HEK293T (cell line): ENCODE measurements at regions not wholly inside any gene's neighbourhood (a gene's known extent, or its start where the extent isn't known, plus 50 kb on each side); places are given as distances from the start of the nearest gene placed in this dataset.
A peak's percentile ranks its signal among the peaks of the same experiment; 100 is the strongest.

Source experiments
- CTCF ChIA-PET: fragments of 350-600 bp; formaldehyde crosslinking; extraction: SDS; loops from one replicate; lab custom pipeline; 2021; ENCODE audit warnings: antibody characterized with exemption, inconsistent platforms; lab: Yijun Ruan, JAX
- POLR2A ChIA-PET: fragments of 350-600 bp; formaldehyde crosslinking; extraction: SDS; loops from one replicate; lab custom pipeline; 2020; ENCODE audit warnings: antibody characterized with exemption, inconsistent platforms; lab: Yijun Ruan, JAX
- DNase-seq: peaks from one replicate; pipeline ENCODE4 v3.0.0; 2012; ENCODE audit warnings: mixed read lengths; ENCODE audit errors: extremely low spot score
- ARNT ChIP-seq: fragments of 450-650 bp; IDR thresholded peaks from 2 replicates; pipeline ENCODE4 v1.6.1; 2017; ENCODE audit warnings: mild to moderate bottlenecking
- BHLHE40 ChIP-seq: fragments of 450-650 bp; IDR thresholded peaks from 2 replicates; pipeline ENCODE4 v1.6.1; 2016; ENCODE audit warnings: mild to moderate bottlenecking, moderate library complexity, borderline replicate concordance
- CTBP1 ChIP-seq: fragments of 450-650 bp; IDR thresholded peaks from 2 replicates; pipeline ENCODE4 v1.6.1; 2016; ENCODE audit warnings: borderline replicate concordance
- ELF4 ChIP-seq: fragments of 450-650 bp; IDR thresholded peaks from 2 replicates; pipeline ENCODE4 v1.6.1; 2017; ENCODE audit warnings: antibody characterized with exemption
- FOXA1 ChIP-seq: fragments of 450-650 bp; IDR thresholded peaks from 2 replicates; pipeline ENCODE4 v1.6.1; 2016; ENCODE audit warnings: mild to moderate bottlenecking
- FOXK2 ChIP-seq: fragments of 450-650 bp; IDR thresholded peaks from 2 replicates; pipeline ENCODE4 v1.6.1; 2016; ENCODE audit warnings: mild to moderate bottlenecking
- FOXM1 ChIP-seq: fragments of 450-650 bp; IDR thresholded peaks from 2 replicates; pipeline ENCODE4 v1.6.1; 2017; ENCODE audit warnings: mild to moderate bottlenecking, borderline replicate concordance
- HDGF ChIP-seq: fragments of 450-650 bp; IDR thresholded peaks from 2 replicates; pipeline ENCODE4 v1.6.1; 2017; ENCODE audit warnings: antibody characterized with exemption, borderline replicate concordance
- L3MBTL2 ChIP-seq: fragments of 450-650 bp; conservative IDR thresholded peaks from 2 replicates; pipeline ENCODE4 v1.6.1; 2016; ENCODE audit warnings: mild to moderate bottlenecking
- LEF1 ChIP-seq: fragments of 450-650 bp; IDR thresholded peaks from 2 replicates; pipeline ENCODE4 v1.6.1; 2017; ENCODE audit warnings: mild to moderate bottlenecking, borderline replicate concordance
- NFRKB ChIP-seq: fragments of 450-650 bp; IDR thresholded peaks from 2 replicates; pipeline ENCODE4 v1.6.1; 2016; ENCODE audit warnings: mild to moderate bottlenecking, moderate library complexity
- SP1 ChIP-seq: fragments of 450-650 bp; IDR thresholded peaks from 2 replicates; pipeline ENCODE4 v1.6.1; 2017
- SUZ12 ChIP-seq: fragments of 450-650 bp; IDR thresholded peaks from 2 replicates; pipeline ENCODE4 v1.6.1; 2016; ENCODE audit warnings: mild to moderate bottlenecking
- TARDBP ChIP-seq: fragments of 450-650 bp; IDR thresholded peaks from 2 replicates; pipeline ENCODE4 v1.6.1; 2016
- ZNF384 ChIP-seq: fragments of 450-650 bp; IDR thresholded peaks from 2 replicates; pipeline ENCODE4 v1.6.1; 2016
- TF ChIP-seq, protein P1 (sequence below): fragments of 450-650 bp; IDR thresholded peaks from 2 replicates; pipeline ENCODE4 v1.6.1; 2016

DNA sequence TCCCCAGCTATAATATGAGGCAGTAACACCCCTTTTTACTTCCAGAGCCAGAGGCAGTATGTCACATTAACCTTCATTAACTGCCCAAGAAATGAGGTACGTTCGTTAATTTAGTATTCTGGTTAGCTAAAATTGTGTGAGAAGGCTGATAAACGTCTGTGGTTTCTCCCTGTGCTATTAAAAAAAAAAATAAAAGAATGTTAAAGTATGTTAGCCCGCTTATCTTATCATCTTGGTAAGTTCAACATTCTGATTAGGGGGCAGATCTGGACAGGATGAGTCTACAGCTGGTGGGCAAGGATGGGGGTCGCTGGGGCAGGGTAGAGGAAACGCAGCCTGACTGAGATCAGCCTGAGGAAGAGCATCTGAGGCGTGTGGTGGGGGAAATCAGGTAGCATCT is 154.0 kb downstream of the PRL start:
- ChIA-PET POLR2A (no interaction called here), CTCF (interaction anchor here (0.7 kb wide), 1 partner anchor 14 kb away, joined by 3 read pairs; no protein-coding TSS in a partner anchor)
- TF ChIP-seq ELF4 (no peak), ARNT (no peak), ZNF384 (no peak), FOXA1 (no peak), L3MBTL2 (no peak), TARDBP (no peak), LEF1 (no peak), FOXK2 (no peak), SP1 (no peak), SUZ12 (no peak), HDGF (no peak), CTBP1 (no peak), FOXM1 (no peak), BHLHE40 (no peak), NFRKB (no peak)
- TF ChIP-seq, protein P1, sequence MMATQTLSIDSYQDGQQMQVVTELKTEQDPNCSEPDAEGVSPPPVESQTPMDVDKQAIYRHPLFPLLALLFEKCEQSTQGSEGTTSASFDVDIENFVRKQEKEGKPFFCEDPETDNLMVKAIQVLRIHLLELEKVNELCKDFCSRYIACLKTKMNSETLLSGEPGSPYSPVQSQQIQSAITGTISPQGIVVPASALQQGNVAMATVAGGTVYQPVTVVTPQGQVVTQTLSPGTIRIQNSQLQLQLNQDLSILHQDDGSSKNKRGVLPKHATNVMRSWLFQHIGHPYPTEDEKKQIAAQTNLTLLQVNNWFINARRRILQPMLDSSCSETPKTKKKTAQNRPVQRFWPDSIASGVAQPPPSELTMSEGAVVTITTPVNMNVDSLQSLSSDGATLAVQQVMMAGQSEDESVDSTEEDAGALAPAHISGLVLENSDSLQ = no peak
- no peak for DNase-seq

DNA sequence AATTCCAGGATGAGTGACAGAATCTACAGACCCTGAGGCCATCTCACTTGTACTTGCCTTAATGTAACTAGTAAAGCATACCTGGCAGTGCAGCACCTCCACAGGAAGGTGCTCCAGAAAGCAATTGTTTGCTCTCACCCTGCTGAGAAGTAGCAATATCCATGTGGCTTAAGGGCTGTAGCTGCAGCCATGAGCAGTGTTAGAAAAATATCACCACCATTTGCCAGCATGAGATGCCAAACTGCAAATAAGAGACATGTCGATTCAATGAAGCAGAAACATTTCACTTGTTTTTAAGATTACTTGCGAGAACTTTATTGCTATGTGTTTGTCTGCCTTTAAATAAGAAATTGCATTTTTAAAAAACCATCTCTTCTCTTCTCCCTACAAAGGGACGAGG is 151.5 kb downstream of the PRL start:
- ChIA-PET POLR2A (no interaction called here), CTCF (no interaction called here)
- TF ChIP-seq BHLHE40 = no peak
- no peak for TF ChIP-seq HDGF
- no peak for TF ChIP-seq TARDBP
- no peak for TF ChIP-seq ZNF384
- TF ChIP-seq NFRKB = no peak
- no peak for TF ChIP-seq L3MBTL2
- no peak for TF ChIP-seq SP1
- TF ChIP-seq ELF4 = no peak
- TF ChIP-seq FOXK2 = no peak
- TF ChIP-seq LEF1 = no peak
- TF ChIP-seq FOXA1 = no peak
- TF ChIP-seq, protein P1 = no peak
- no peak for TF ChIP-seq ARNT
- TF ChIP-seq SUZ12 = no peak
- TF ChIP-seq FOXM1 = no peak
- no peak for DNase-seq

DNA sequence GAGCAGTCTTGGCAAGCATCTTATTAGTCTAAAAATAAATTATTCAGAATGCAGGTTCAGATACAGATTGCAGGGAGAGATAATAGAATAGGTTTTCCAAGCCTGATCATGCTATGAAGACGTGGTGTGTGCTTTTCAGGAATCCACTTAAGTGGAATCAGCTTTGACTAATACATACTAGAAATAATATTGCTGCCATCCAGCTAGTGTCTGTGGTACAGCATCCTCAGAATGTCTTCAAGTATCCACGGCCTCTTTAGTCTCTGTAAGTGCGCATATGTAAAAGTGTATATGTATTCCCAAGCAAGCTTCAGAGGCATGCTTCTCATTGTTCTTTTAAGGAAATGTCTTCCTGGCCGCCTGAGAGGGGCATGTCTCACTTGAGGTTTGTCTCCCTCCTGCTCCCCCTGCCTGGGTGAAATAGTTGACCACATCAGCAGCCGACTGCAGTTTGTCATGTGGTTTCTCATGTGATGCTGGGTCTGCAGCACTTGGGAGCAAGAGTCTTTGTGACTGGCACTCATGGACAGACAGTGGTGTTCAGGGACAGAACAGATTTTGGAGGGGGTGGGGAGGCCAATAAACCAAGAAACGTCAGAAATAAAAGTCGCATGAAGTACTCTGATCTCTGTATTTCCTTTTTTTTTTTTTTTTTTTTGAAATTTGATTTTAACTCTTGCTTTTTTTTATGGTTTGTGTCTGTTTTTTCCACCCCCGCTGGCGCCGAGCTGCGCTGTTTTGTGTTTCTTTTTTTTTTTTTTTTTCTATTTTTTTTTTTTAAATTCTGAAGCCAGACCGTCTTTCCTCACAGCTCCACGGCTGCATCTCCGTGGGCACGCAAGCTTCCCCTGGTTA is 150.8 kb downstream of the PRL start:
- ChIA-PET POLR2A (no interaction called here), CTCF (no interaction called here)
- TF ChIP-seq NFRKB (no peak), FOXK2 (no peak), HDGF (no peak), FOXM1 (no peak), ZNF384 (no peak; the same call in 1 of the 2 replicates), L3MBTL2 (no peak), TARDBP (no peak), SP1 (no peak), LEF1 (no peak), CTBP1 (no peak)
- peak; percentile 11 for DNase-seq

DNA sequence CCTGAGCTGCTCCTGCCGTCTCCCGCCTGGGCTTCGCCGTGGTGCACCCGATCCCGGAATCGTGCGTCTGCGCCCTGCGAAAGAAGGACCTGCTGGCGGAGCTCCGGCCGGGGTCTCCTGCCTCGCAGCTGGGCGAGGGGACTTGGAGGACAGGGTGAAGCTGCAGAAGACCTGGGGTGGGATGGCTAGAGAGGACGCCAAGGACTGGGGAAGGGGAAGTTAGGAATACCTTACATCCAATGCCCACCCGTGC is 150.2 kb downstream of the PRL start:
- DNase-seq = peak; percentile 7
- TF ChIP-seq TARDBP = no peak
- no peak for TF ChIP-seq FOXA1
- TF ChIP-seq, protein P1 = no peak
- TF ChIP-seq SP1 = no peak
- no peak for TF ChIP-seq BHLHE40
- no peak for TF ChIP-seq ARNT
- TF ChIP-seq L3MBTL2 = no peak
- no peak for TF ChIP-seq SUZ12
- TF ChIP-seq LEF1 = no peak
- no peak for TF ChIP-seq CTBP1
- TF ChIP-seq ZNF384 = no peak
- TF ChIP-seq FOXK2 = no peak
- no peak for TF ChIP-seq ELF4
- no peak for TF ChIP-seq HDGF
- TF ChIP-seq NFRKB = no peak
- no peak for TF ChIP-seq FOXM1
- CTCF ChIA-PET = no interaction called here
- POLR2A ChIA-PET = no interaction called here

DNA sequence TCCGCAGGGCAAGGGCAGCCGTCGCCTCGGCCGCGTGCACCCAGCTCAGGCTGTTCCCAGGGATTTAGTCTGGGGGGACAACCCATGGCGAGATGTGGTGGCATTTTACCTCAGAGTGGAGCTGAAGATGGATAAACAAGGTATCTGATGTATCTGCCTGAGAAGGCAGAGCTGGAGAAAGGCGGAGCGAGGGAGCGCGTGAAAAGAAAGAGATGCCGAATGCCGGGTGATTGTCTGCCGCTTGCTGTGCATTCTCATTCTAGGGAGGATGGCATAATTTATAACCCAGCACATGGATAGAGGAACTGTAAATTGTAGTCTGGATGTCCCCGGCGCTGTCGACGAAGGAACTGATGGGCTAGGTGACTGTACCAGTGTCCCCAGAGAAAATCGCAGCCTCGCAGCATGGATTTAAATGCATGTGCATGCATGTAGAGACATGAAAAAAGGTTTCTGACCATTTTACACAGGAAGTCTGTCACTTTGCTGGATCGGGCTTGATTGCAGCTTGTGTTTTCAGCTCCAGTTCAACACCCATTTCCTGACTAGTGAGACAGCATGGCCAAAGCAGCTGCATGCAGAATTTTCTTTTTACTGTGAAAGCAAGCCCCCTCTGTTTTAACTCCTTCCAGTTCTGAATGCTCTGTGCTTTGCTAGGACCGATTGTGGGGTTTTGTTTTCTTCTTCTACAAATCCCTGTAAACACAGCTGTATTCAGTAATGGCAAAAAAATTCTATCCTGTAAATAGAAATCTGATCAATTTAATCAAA is 149.7 kb downstream of the PRL start:
- POLR2A ChIA-PET = interaction anchor here (2.2 kb wide), 1 partner anchor 553 kb away, joined by 11 read pairs; the partner anchor contains the start of gene SOX4
- DNase-seq = no peak
- CTCF ChIA-PET = no interaction called here
- peak; percentile 77 for TF ChIP-seq L3MBTL2
- TF ChIP-seq ELF4 = no peak
- TF ChIP-seq HDGF = no peak
- TF ChIP-seq CTBP1 = no peak
- no peak for TF ChIP-seq FOXK2
